B cell (primary cell): ENCODE measurements at regions not wholly inside any gene's neighbourhood (a gene's known extent, or its start where the extent isn't known, plus 50 kb on each side); places are given as distances from the start of the nearest gene placed in this dataset.

ENCODE experiments used
- EZH2 ChIP-seq: IDR thresholded peaks from 2 replicates; pipeline ENCODE4 v1.6.1; 2012; ENCODE audit warnings: borderline replicate concordance, low read depth, mild to moderate bottlenecking, moderate library complexity, low read length; ENCODE audit not compliant: insufficient read depth, poor library complexity, severe bottlenecking
- TF ChIP-seq, protein P1 (sequence below): fragments of 200-600 bp; IDR thresholded peaks from one replicate; pipeline ENCODE4 v1.8.0; 2022; ENCODE audit warnings: antibody characterized with exemption, mild to moderate bottlenecking

DNA sequence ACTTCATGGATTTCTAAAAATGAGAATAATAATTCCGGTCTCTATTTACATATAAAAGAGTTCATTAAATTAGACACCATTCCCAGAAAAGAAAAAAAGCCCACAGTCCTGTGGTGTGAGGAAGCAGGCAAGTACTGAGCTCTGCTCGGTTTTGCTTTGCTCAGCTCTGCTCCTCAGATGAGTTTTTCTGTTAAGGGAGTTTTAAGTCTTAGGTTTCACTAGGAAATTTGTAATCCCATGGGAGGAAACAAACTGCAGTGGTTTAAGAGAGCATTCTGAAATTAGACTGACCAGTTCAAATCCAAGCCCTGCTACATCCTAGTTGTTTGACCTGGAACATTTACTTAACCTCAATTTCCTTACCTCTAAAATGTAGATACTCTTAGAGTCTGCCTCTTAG, 338.6 kb upstream of the MMADHC start:
- TF ChIP-seq EZH2: no peak
- TF ChIP-seq, protein P1, sequence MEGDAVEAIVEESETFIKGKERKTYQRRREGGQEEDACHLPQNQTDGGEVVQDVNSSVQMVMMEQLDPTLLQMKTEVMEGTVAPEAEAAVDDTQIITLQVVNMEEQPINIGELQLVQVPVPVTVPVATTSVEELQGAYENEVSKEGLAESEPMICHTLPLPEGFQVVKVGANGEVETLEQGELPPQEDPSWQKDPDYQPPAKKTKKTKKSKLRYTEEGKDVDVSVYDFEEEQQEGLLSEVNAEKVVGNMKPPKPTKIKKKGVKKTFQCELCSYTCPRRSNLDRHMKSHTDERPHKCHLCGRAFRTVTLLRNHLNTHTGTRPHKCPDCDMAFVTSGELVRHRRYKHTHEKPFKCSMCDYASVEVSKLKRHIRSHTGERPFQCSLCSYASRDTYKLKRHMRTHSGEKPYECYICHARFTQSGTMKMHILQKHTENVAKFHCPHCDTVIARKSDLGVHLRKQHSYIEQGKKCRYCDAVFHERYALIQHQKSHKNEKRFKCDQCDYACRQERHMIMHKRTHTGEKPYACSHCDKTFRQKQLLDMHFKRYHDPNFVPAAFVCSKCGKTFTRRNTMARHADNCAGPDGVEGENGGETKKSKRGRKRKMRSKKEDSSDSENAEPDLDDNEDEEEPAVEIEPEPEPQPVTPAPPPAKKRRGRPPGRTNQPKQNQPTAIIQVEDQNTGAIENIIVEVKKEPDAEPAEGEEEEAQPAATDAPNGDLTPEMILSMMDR: no peak
